CD14-positive monocyte (primary cell): ENCODE measurements at regions not wholly inside any gene's neighbourhood (a gene's known extent, or its start where the extent isn't known, plus 50 kb on each side); places are given as distances from the start of the nearest gene placed in this dataset.
A peak's percentile ranks its signal among the peaks of the same experiment; 100 is the strongest.

Experiments used
- DNase-seq, 3 donors: peaks; one replicate each; pipeline ENCODE4 v3.0.0-alpha.2; 2011 to 2022
- H2AFZ ChIP-seq: 2 replicates; pipeline ENCODE4 v1.6.0; 2012; ENCODE audit warnings: mild to moderate bottlenecking, low read depth, low read length, inconsistent platforms; ENCODE audit not compliant: insufficient read depth, poor library complexity, severe bottlenecking
- H3K27ac ChIP-seq, 2 donors: 1 replicate in 1 of 2; 2 replicates in 1 of 2; pipeline ENCODE4 v1.5.1; 2012 to 2013; ENCODE audit warnings: low read length in 2 of 2, control low read depth in 1 of 2, inconsistent platforms in 1 of 2, low read depth in 1 of 2, mild to moderate bottlenecking in 1 of 2
- H3K27me3 ChIP-seq, 2 donors: one replicate each; pipeline versions ENCODE4 v1.6.0 to v1.6.1; 2011 to 2013; ENCODE audit warnings: low read length in 2 of 2; ENCODE audit not compliant: control insufficient read depth in 2 of 2, insufficient read depth in 2 of 2
- H3K36me3 ChIP-seq, 2 donors: replicated peaks in 1 of 2; 1 replicate in 1 of 2; 2 replicates in 1 of 2; pipeline versions ENCODE4 v1.5.1 to v1.6.1; 2012 to 2013; ENCODE audit warnings: low read length in 2 of 2, control low read depth in 1 of 2, inconsistent platforms in 1 of 2, mild to moderate bottlenecking in 1 of 2; ENCODE audit not compliant: insufficient read depth in 2 of 2, control insufficient read depth in 1 of 2
- H3K4me1 ChIP-seq, 2 donors: 1 replicate in 1 of 2; 2 replicates in 1 of 2; pipeline versions ENCODE4 v1.5.1 to v1.6.1; 2012 to 2013; ENCODE audit warnings: low read length in 2 of 2, control low read depth in 1 of 2, inconsistent platforms in 1 of 2, mild to moderate bottlenecking in 1 of 2, moderate library complexity in 1 of 2; ENCODE audit not compliant: insufficient read depth in 2 of 2, control insufficient read depth in 1 of 2
- H3K4me2 ChIP-seq: replicated peaks from 2 replicates; pipeline ENCODE3; 2012; ENCODE audit warnings: low read length, moderate library complexity, mild to moderate bottlenecking; ENCODE audit not compliant: poor library complexity, severe bottlenecking; ENCODE audit errors: extremely low read depth
- H3K4me3 ChIP-seq, 3 experiments: fragments of 200-600 bp in 1 of 3; sonication (generic) in 1 of 3; replicated peaks in 1 of 3; 1 replicate in 2 of 3; 2 replicates in 1 of 3; pipeline ENCODE4 v1.5.1; 2011 to 2013; ENCODE audit warnings: low read length in 3 of 3, mild to moderate bottlenecking in 3 of 3, control low read depth in 2 of 3, low read depth in 2 of 3, inconsistent platforms in 1 of 3, moderate library complexity in 1 of 3
- H3K79me2 ChIP-seq: 2 replicates; pipeline ENCODE4 v1.6.0; 2012; ENCODE audit warnings: mild to moderate bottlenecking, control low read depth, inconsistent platforms, low read length, moderate library complexity; ENCODE audit not compliant: insufficient read depth
- H3K9ac ChIP-seq: 2 replicates; pipeline ENCODE4 v1.6.0; 2017; ENCODE audit warnings: low read length, mild to moderate bottlenecking; ENCODE audit not compliant: insufficient read depth, poor library complexity, severe bottlenecking
- H3K9me3 ChIP-seq, 2 donors: replicated peaks in 1 of 2; 1 replicate in 1 of 2; 2 replicates in 1 of 2; pipeline versions ENCODE4 v1.5.1 to v1.6.1; 2012 to 2013; ENCODE audit warnings: low read length in 2 of 2, control low read depth in 1 of 2; ENCODE audit not compliant: control insufficient read depth in 1 of 2, insufficient read depth in 1 of 2
- H4K20me1 ChIP-seq: 2 replicates; pipeline ENCODE4 v1.6.0; 2012; ENCODE audit warnings: mild to moderate bottlenecking, low read length, control low read depth, moderate library complexity; ENCODE audit not compliant: insufficient read depth
- H3K27ac Mint-ChIP-seq, 7 donors: one replicate each; pipeline ENCODE4 v1.8.0; 2020; ENCODE audit warnings: mild to moderate bottlenecking in 7 of 7, mixed read lengths in 7 of 7, moderate library complexity in 6 of 7, inconsistent platforms in 2 of 7
- H3K27me3 Mint-ChIP-seq, 3 donors: one replicate each; pipeline ENCODE4 v1.8.0; 2021 to 2022; ENCODE audit warnings: low read depth in 3 of 3, mild to moderate bottlenecking in 3 of 3, mixed read lengths in 3 of 3, moderate library complexity in 3 of 3, inconsistent platforms in 1 of 3
- H3K36me3 Mint-ChIP-seq, 2 donors: one replicate each; pipeline ENCODE4 v1.8.0; 2020; ENCODE audit warnings: mixed read lengths in 2 of 2, inconsistent platforms in 1 of 2, mild to moderate bottlenecking in 1 of 2
- H3K4me1 Mint-ChIP-seq: one replicate; pipeline ENCODE4 v1.8.0; 2020; ENCODE audit warnings: mild to moderate bottlenecking, mixed read lengths
- H3K4me3 Mint-ChIP-seq, 2 donors: one replicate each; pipeline ENCODE4 v1.8.0; 2020; ENCODE audit warnings: mild to moderate bottlenecking in 2 of 2, mixed read lengths in 2 of 2, moderate library complexity in 1 of 2
- H3K9me3 Mint-ChIP-seq, 7 donors: one replicate each; pipeline ENCODE4 v1.8.0; 2020 to 2022; ENCODE audit warnings: mixed read lengths in 7 of 7, mild to moderate bottlenecking in 6 of 7, moderate library complexity in 6 of 7, inconsistent platforms in 2 of 7
- WGBS: methylation state at CpG from one replicate; pipeline ENCODE4 v1.1.5; 2013; ENCODE audit warnings: missing lambda C conversion rate; ENCODE audit not compliant: insufficient coverage; 5-methylcytosine and 5-hydroxymethylcytosine counted together
- intact Hi-C, 2 donors: fragments of 100-400 bp; cut with micrococcal nuclease; formaldehyde crosslinking; loops; one replicate each; pipeline versions ENCODE4 v1.15.0 to v1.15.1; 2023
- TF ChIP-seq, protein P1 (sequence below): fragments of 200-600 bp; IDR thresholded peaks from one replicate; pipeline ENCODE4 v1.8.0; 2022; ENCODE audit warnings: antibody characterized with exemption, mild to moderate bottlenecking

DNA sequence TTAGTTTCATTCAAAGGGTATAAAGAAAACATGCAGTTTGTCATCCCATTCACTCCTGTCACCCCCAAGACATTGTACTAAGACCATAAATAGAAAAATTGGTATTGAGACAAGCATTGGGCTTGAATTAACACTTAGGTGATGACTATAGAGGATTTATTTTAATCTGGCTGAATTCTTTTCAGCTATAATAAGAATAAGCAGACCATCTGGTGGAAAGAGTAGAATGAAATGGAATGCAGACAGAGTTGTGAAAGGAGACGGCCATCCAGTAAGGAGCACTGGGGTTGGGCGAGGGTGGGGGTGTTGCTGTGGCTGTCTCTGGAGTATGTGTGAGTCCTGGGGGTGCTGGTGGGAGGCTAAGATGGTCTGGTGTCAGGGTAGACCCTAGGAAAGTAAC is 125.0 kb upstream of the IVNS1ABP start:
- no peak for DNase-seq
- Histone ChIP-seq H3K36me3 (no peaks in the 10 kb centered on the region), H3K4me1 (peaks cover 12 to 18% of the 10 kb centered on the region in 2 donors), H3K9ac (no peak overlapping the region), H3K9me3 (no peaks in the 10 kb centered on the region), H3K4me3 (no peak overlapping the region), H3K27me3 (no peaks in the 10 kb centered on the region), H3K27ac (no peak overlapping the region), H4K20me1 (no peaks in the 10 kb centered on the region), H2AFZ (no peak overlapping the region), H3K79me2 (no peaks in the 10 kb centered on the region), H3K4me2 (no peak overlapping the region)
- Mint-ChIP-seq H3K36me3 (no peaks in the 10 kb centered on the region), H3K27me3 (peaks cover 0 to 1% (median 0%) of the 10 kb centered on the region in 3 donors), H3K4me1 (no peaks in the 10 kb centered on the region), H3K4me3 (no peak overlapping the region), H3K9me3 (no peaks in the 10 kb centered on the region), H3K27ac (peak overlapping the region in 1 of 7 donors; percentile 64)
- 100% methylated on average over 2 of the region's 2 CpGs for WGBS
- TF ChIP-seq, protein P1, sequence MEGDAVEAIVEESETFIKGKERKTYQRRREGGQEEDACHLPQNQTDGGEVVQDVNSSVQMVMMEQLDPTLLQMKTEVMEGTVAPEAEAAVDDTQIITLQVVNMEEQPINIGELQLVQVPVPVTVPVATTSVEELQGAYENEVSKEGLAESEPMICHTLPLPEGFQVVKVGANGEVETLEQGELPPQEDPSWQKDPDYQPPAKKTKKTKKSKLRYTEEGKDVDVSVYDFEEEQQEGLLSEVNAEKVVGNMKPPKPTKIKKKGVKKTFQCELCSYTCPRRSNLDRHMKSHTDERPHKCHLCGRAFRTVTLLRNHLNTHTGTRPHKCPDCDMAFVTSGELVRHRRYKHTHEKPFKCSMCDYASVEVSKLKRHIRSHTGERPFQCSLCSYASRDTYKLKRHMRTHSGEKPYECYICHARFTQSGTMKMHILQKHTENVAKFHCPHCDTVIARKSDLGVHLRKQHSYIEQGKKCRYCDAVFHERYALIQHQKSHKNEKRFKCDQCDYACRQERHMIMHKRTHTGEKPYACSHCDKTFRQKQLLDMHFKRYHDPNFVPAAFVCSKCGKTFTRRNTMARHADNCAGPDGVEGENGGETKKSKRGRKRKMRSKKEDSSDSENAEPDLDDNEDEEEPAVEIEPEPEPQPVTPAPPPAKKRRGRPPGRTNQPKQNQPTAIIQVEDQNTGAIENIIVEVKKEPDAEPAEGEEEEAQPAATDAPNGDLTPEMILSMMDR = no peak
- intact Hi-C loops = no loop called here

DNA sequence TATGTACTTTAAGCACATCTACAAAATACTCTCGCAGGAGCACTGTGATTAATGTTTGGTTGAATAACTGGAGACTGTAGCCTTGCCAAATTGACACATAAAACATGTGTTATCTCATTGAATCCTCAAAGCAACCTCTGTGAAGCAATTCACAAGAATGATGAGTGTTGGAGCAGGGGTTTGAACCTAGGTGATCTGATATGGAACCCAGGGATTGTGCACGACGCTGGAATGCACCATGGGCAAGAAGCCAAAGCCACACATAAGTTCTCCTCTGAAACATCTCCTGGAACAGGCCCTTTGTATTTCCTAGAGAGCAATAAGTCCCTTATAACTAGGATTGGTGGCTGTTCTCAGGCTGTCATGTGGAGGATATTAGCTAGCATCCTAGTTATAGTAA is 124.6 kb upstream of the IVNS1ABP start:
- no peak for DNase-seq
- Mint-ChIP-seq H3K9me3 (no peaks in the 10 kb centered on the region), H3K27ac (peak overlapping the region in 1 of 7 donors; percentile 9), H3K27me3 (peaks cover 0 to 1% (median 0%) of the 10 kb centered on the region in 3 donors), H3K4me1 (no peaks in the 10 kb centered on the region), H3K4me3 (no peak overlapping the region), H3K36me3 (no peaks in the 10 kb centered on the region)
- Histone ChIP-seq H2AFZ (no peak overlapping the region), H3K27me3 (no peaks in the 10 kb centered on the region), H3K9me3 (no peaks in the 10 kb centered on the region), H3K36me3 (no peaks in the 10 kb centered on the region), H3K4me3 (no peak overlapping the region), H3K4me1 (peaks cover 12 to 18% of the 10 kb centered on the region in 2 donors), H3K27ac (no peak overlapping the region), H3K79me2 (no peaks in the 10 kb centered on the region), H3K9ac (no peak overlapping the region), H3K4me2 (no peak overlapping the region), H4K20me1 (no peaks in the 10 kb centered on the region)
- TF ChIP-seq, protein P1 = no peak
- intact Hi-C loops = no loop called here
- WGBS = no CpG with 5 or more reads among the region's 3 CpGs
